AG04450 (cell line): ENCODE measurements at regions not wholly inside any gene's neighbourhood (a gene's known extent, or its start where the extent isn't known, plus 50 kb on each side); places are given as distances from the start of the nearest gene placed in this dataset.

Experiments
- CTCF ChIA-PET: fragments of 300-600, 350-600 bp; formaldehyde crosslinking; extraction: SDS; loops from one replicate; lab custom pipeline; 2022; ENCODE audit warnings: antibody characterized with exemption, inconsistent platforms; lab: Charles Lee
- POLR2A ChIA-PET: fragments of 350-600 bp; formaldehyde crosslinking; extraction: SDS; loops from one replicate; lab custom pipeline; 2021; ENCODE audit warnings: antibody characterized with exemption, inconsistent platforms; lab: Yijun Ruan, JAX
- DNase-seq: peaks from one replicate; pipeline ENCODE4 v3.0.0-alpha.2; 2011; ENCODE audit warnings: low read depth, low spot score
- H3K27ac ChIP-seq: one replicate; pipeline ENCODE4 v1.5.1; 2012; ENCODE audit warnings: low read depth, low read length, control low read depth
- H3K27me3 ChIP-seq: one replicate; pipeline ENCODE4 v1.6.0; 2012; ENCODE audit warnings: low read length; ENCODE audit not compliant: control insufficient read depth, insufficient read depth
- H3K4me3 ChIP-seq: 2 replicates; pipeline ENCODE4 v1.5.1; 2011; ENCODE audit warnings: mild to moderate bottlenecking, low read depth, low read length, control low read depth
- H3K9me3 ChIP-seq: 2 replicates; pipeline ENCODE4 v1.5.1; 2012; ENCODE audit warnings: low read length; ENCODE audit not compliant: control insufficient read depth, insufficient read depth
- CTCF ChIP-seq: IDR thresholded peaks from 2 replicates; pipeline ENCODE4 v1.5.1; 2011; ENCODE audit warnings: low read depth, low read length, control low read depth, inconsistent platforms

- Histone ChIP-seq H3K4me3 (no peak overlapping the region), H3K27me3 (no peaks in the 10 kb centered on the region), H3K27ac (no peak overlapping the region), H3K9me3 (no peaks in the 10 kb centered on the region)
- ChIA-PET POLR2A (interaction anchor here (0.6 kb wide), 1 partner anchor 412 kb away, joined by 3 read pairs; no protein-coding TSS in a partner anchor), CTCF (no interaction called here)
- no peak for DNase-seq
- TF ChIP-seq CTCF, result no peak
Observed at GRCh38 chr20:22833851-22834250, 201.3 kb upstream of the SSTR4 start.

DNA sequence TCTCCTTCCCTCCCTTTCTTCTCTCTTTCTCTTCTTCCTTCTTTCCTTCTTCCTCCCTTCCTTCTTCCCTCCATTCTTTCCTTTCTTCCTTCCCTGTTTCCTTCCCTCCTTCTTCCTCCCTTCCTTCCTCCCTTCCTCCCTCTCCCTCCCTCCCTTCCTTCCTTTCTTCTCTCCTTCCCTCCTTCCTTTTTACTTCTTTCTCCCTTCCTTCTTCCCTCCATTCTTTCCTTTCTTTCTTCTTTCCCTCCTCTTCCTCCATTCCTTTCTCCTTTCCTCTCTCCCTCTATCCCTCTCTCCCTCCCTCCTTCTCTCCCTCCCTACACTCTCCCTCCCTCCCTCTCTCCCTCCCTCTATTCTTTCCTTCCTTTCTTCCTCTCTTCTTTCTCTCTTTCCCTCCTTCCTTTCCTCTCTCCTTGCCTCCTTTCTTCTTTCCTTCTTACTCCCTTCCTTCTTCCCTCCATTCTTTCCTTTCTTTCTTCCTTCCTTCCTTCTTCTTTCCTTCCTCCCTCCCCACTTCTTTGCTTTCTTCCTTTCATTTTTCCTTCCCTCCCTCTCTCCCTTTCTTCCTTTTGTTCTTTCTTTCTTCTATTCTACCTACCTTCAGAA lies 200.4 kb upstream of the SSTR4 start:
- Histone ChIP-seq H3K4me3 (no peak overlapping the region), H3K9me3 (no peaks in the 10 kb centered on the region), H3K27ac (no peak overlapping the region), H3K27me3 (no peaks in the 10 kb centered on the region)
- ChIA-PET POLR2A (no interaction called here), CTCF (no interaction called here)
- no peak for DNase-seq
- TF ChIP-seq CTCF, result no peak

- Histone ChIP-seq H3K27me3 (no peaks in the 10 kb centered on the region), H3K9me3 (no peaks in the 10 kb centered on the region), H3K4me3 (no peak overlapping the region), H3K27ac (no peak overlapping the region)
- ChIA-PET CTCF (no interaction called here), POLR2A (no interaction called here)
- DNase-seq, result no peak
- TF ChIP-seq CTCF, result no peak
Observed at GRCh38 chr20:22836211-22836610, 198.9 kb upstream of the SSTR4 start.

GRCh38 chr20:22836877-22837276 lies 198.2 kb upstream of the SSTR4 start:
- Histone ChIP-seq H3K27me3 (no peaks in the 10 kb centered on the region), H3K27ac (no peak overlapping the region), H3K9me3 (no peaks in the 10 kb centered on the region), H3K4me3 (no peak overlapping the region)
- no peak for TF ChIP-seq CTCF
- ChIA-PET POLR2A (no interaction called here), CTCF (no interaction called here)
- no peak for DNase-seq

GRCh38 chr20:22838001-22838400 lies 197.1 kb upstream of the SSTR4 start:
- H3K27ac ChIP-seq, result no peak overlapping the region
- ChIA-PET POLR2A (no interaction called here), CTCF (no interaction called here)
- DNase-seq, result no peak
- no peak overlapping the region for H3K4me3 ChIP-seq
- H3K9me3 ChIP-seq, result no peaks in the 10 kb centered on the region
- H3K27me3 ChIP-seq, result no peaks in the 10 kb centered on the region
- TF ChIP-seq CTCF, result no peak
